H1 (cell line): ENCODE measurements at regions not wholly inside any gene's neighbourhood (a gene's known extent, or its start where the extent isn't known, plus 50 kb on each side); places are given as distances from the start of the nearest gene placed in this dataset.

ENCODE experiments used
- CTCF ChIA-PET: fragments of 300-600 bp; sonication (Branson Sonifier 250); formaldehyde crosslinking; loops from one replicate; lab custom pipeline; 2021; ENCODE audit not compliant: partially characterized antibody; lab: Charles Lee
- POLR2A ChIA-PET: fragments of 300-600 bp; sonication (Branson Sonifier 250); formaldehyde crosslinking; loops from one replicate; lab custom pipeline; 2021; ENCODE audit warnings: inconsistent platforms; ENCODE audit not compliant: partially characterized antibody; lab: Charles Lee
- DNase-seq, 2 experiments: peaks; one replicate each; pipeline versions ENCODE4 v3.0.0 to v3.0.0-alpha.2; 2010 to 2022; ENCODE audit warnings: low spot score in 2 of 2, low read depth in 1 of 2, mixed read lengths in 1 of 2
- FAIRE-seq: peaks from 2 replicates; lab custom pipeline; 2011; peaks lifted over from hg19 to GRCh38; lab: Jason Lieb, UNC
- H2AFZ ChIP-seq: 2 replicates; pipeline ENCODE4 v1.8.1; 2012; ENCODE audit warnings: low read length, inconsistent platforms
- H2AK5ac ChIP-seq: 2 replicates; pipeline ENCODE4 v1.6.1; 2013; ENCODE audit warnings: low read depth, low read length
- H2BK120ac ChIP-seq: replicated peaks from 2 replicates; pipeline ENCODE3; 2013; ENCODE audit warnings: low read depth, low read length, inconsistent platforms
- H2BK12ac ChIP-seq: 2 replicates; pipeline ENCODE4 v1.6.1; 2013; ENCODE audit warnings: low read depth, low read length
- H2BK15ac ChIP-seq: 2 replicates; pipeline ENCODE4 v1.6.1; 2013; ENCODE audit warnings: low read length
- H2BK20ac ChIP-seq: 2 replicates; pipeline ENCODE4 v1.6.1; 2013; ENCODE audit warnings: low read length
- H2BK5ac ChIP-seq: 2 replicates; pipeline ENCODE4 v1.6.1; 2013; ENCODE audit warnings: low read depth, low read length
- H3K14ac ChIP-seq: 2 replicates; pipeline ENCODE4 v1.6.1; 2013; ENCODE audit warnings: inconsistent platforms; ENCODE audit not compliant: insufficient read length
- H3K18ac ChIP-seq: 2 replicates; pipeline ENCODE4 v1.6.1; 2013; ENCODE audit warnings: low read length; ENCODE audit errors: extremely low read depth
- H3K23ac ChIP-seq: 2 replicates; pipeline ENCODE4 v1.6.1; 2013; ENCODE audit warnings: inconsistent platforms; ENCODE audit not compliant: insufficient read length
- H3K23me2 ChIP-seq: 2 replicates; pipeline ENCODE4 v1.6.1; 2013; ENCODE audit warnings: low read depth, low read length
- H3K27ac ChIP-seq: 2 replicates; pipeline ENCODE4 v1.6.1; 2011; ENCODE audit warnings: low read depth, low read length, inconsistent platforms
- H3K27me3 ChIP-seq, 4 experiments: replicated peaks in 1 of 4; 1 replicate in 1 of 4; 2 replicates in 3 of 4; pipeline versions ENCODE4 v1.6.1 to v1.8.1; 2011 to 2013; ENCODE audit warnings: low read length in 3 of 4, mild to moderate bottlenecking in 3 of 4, inconsistent platforms in 2 of 4, mixed read lengths in 2 of 4, moderate library complexity in 1 of 4; ENCODE audit not compliant: control insufficient read depth in 3 of 4, insufficient read depth in 3 of 4; ENCODE audit errors: extremely low read depth in 1 of 4
- H3K36me3 ChIP-seq, 4 experiments: 2 replicates each; pipeline versions ENCODE4 v1.6.1 to v1.8.1; 2011 to 2013; ENCODE audit warnings: mild to moderate bottlenecking in 4 of 4, low read length in 3 of 4, moderate library complexity in 2 of 4, control low read depth in 1 of 4, inconsistent platforms in 1 of 4; ENCODE audit not compliant: insufficient read depth in 4 of 4, control insufficient read depth in 2 of 4
- H3K4ac ChIP-seq: replicated peaks from 2 replicates; pipeline ENCODE3; 2013; ENCODE audit warnings: low read length, low read depth, mixed read lengths, inconsistent platforms; ENCODE audit not compliant: insufficient read length
- H3K4me1 ChIP-seq, 4 experiments: replicated peaks in 1 of 4; 1 replicate in 1 of 4; 2 replicates in 3 of 4; pipeline versions ENCODE4 v1.6.1 to v1.8.1; 2011 to 2013; ENCODE audit warnings: low read length in 3 of 4, inconsistent platforms in 2 of 4, mixed read lengths in 1 of 4; ENCODE audit not compliant: insufficient read depth in 4 of 4, control insufficient read depth in 3 of 4
- H3K4me2 ChIP-seq, 2 experiments: 2 replicates each; pipeline versions ENCODE4 v1.6.1 to v1.8.1; 2011 to 2013; ENCODE audit warnings: low read depth in 2 of 2, low read length in 2 of 2, control low read depth in 1 of 2, inconsistent platforms in 1 of 2, mild to moderate bottlenecking in 1 of 2; ENCODE audit not compliant: insufficient read depth in 1 of 2
- H3K4me3 ChIP-seq, 4 experiments: fragments of 200-600, 300-600 bp in 1 of 4; sonication (generic), shearing (Covaris generic), sonication (Bioruptor Twin) in 1 of 4; 2 replicates each; pipeline versions ENCODE4 v1.5.1 to v1.8.1; 2011 to 2016; ENCODE audit warnings: low read length in 4 of 4, low read depth in 3 of 4, control low read depth in 2 of 4, inconsistent platforms in 2 of 4, mild to moderate bottlenecking in 2 of 4, mixed read lengths in 1 of 4, moderate library complexity in 1 of 4; ENCODE audit not compliant: insufficient read depth in 2 of 4; ENCODE audit errors: extremely low read depth in 1 of 4
- H3K56ac ChIP-seq: replicated peaks from 2 replicates; pipeline ENCODE3; 2013; ENCODE audit warnings: low read depth, mild to moderate bottlenecking, mixed read lengths, low read length, inconsistent platforms; ENCODE audit not compliant: insufficient read length
- H3K79me1 ChIP-seq: 2 replicates; pipeline ENCODE4 v1.6.1; 2013; ENCODE audit warnings: low read depth, low read length, control low read depth
- H3K79me2 ChIP-seq, 2 experiments: 2 replicates each; pipeline versions ENCODE4 v1.6.1 to v1.8.1; 2012 to 2013; ENCODE audit warnings: low read length in 2 of 2, mild to moderate bottlenecking in 2 of 2, inconsistent platforms in 1 of 2; ENCODE audit not compliant: insufficient read depth in 2 of 2, control insufficient read depth in 1 of 2
- H3K9ac ChIP-seq, 4 experiments: replicated peaks in 1 of 4; 1 replicate in 1 of 4; 2 replicates in 3 of 4; pipeline versions ENCODE4 v1.6.1 to v1.8.1; 2011 to 2013; ENCODE audit warnings: low read depth in 3 of 4, low read length in 3 of 4, control low read depth in 2 of 4, mild to moderate bottlenecking in 2 of 4, moderate library complexity in 2 of 4, inconsistent platforms in 1 of 4; ENCODE audit errors: extremely low read depth in 1 of 4
- H3K9me3 ChIP-seq, 2 experiments: 2 replicates each; pipeline versions ENCODE4 v1.6.1 to v1.8.1; 2012 to 2013; ENCODE audit warnings: mild to moderate bottlenecking in 2 of 2, moderate library complexity in 2 of 2, control low read depth in 1 of 2, inconsistent platforms in 1 of 2, low read depth in 1 of 2, low read length in 1 of 2, mixed read lengths in 1 of 2; ENCODE audit not compliant: insufficient read depth in 2 of 2
- H4K20me1 ChIP-seq, 2 experiments: replicated peaks in 1 of 2; 2 replicates each; pipeline versions ENCODE3 to v1.8.1; 2011 to 2013; ENCODE audit warnings: inconsistent platforms in 2 of 2, low read length in 2 of 2, mild to moderate bottlenecking in 1 of 2; ENCODE audit not compliant: insufficient read depth in 2 of 2, control insufficient read depth in 1 of 2
- H4K5ac ChIP-seq: 2 replicates; pipeline ENCODE4 v1.6.1; 2013; ENCODE audit warnings: low read length, low read depth, mixed read lengths, inconsistent platforms; ENCODE audit not compliant: insufficient read length
- H4K8ac ChIP-seq: 2 replicates; pipeline ENCODE4 v1.8.0; 2013; ENCODE audit warnings: mild to moderate bottlenecking, moderate library complexity, low read length, inconsistent platforms; ENCODE audit not compliant: insufficient read depth; ENCODE audit errors: extremely low read depth
- H4K91ac ChIP-seq: replicated peaks from 2 replicates; pipeline ENCODE3; 2013; ENCODE audit warnings: low read length, mixed read lengths, inconsistent platforms; ENCODE audit not compliant: insufficient read length
- EZH2 ChIP-seq: fragments of 200-600 bp; sonication (generic); IDR thresholded peaks from 2 replicates; pipeline ENCODE4 v1.7.1; 2012; ENCODE audit warnings: low read depth, mild to moderate bottlenecking, moderate library complexity, low read length, inconsistent platforms; ENCODE audit not compliant: severe bottlenecking
- RAD21 ChIP-seq, 2 experiments: IDR thresholded peaks in 1 of 2; conservative IDR thresholded peaks in 1 of 2; 2 replicates each; pipeline ENCODE4 v1.6.1; 2011; ENCODE audit warnings: low read depth in 2 of 2, low read length in 2 of 2, improper control_type of control experiment in 1 of 2, inconsistent platforms in 1 of 2, mild to moderate bottlenecking in 1 of 2, moderate library complexity in 1 of 2
- SP4 ChIP-seq: IDR thresholded peaks from 2 replicates; pipeline ENCODE4 v1.6.1; 2012; ENCODE audit warnings: low read length, inconsistent platforms
- TAF1 ChIP-seq: IDR thresholded peaks from 2 replicates; pipeline ENCODE4 v1.6.1; 2011; ENCODE audit warnings: mild to moderate bottlenecking, low read depth, low read length
- WGBS, 2 experiments: shearing (Covaris generic) in 1 of 2; methylation state at CpG; one replicate each; pipeline versions ENCODE4 v1.1.6 to v1.1.7; 2013 to 2015; ENCODE audit warnings: low lambda C conversion rate in 2 of 2, mixed read lengths in 2 of 2, inconsistent platforms in 1 of 2, low coverage in 1 of 2, missing lambda C conversion rate in 1 of 2; ENCODE audit not compliant: insufficient replicate concordance in 2 of 2, insufficient coverage in 1 of 2, insufficient read length in 1 of 2; ENCODE audit errors: extremely low coverage in 1 of 2, missing lambda C conversion rate in 1 of 2; 5-methylcytosine and 5-hydroxymethylcytosine counted together

- ChIA-PET POLR2A (interaction anchor here (1.6 kb wide), 2 partner anchors 54 to 55 kb away, joined by 3 to 12 read pairs; partner anchors contain the start of gene ATF3), CTCF (interaction anchor here (0.6 to 1.4 kb wide), 7 partner anchors 9 to 1777 kb away, joined by 3 to 6 read pairs (median 3); no protein-coding TSS in a partner anchor)
- Histone ChIP-seq H3K9me3 (no peaks in the 10 kb centered on the region; a peak in 1 of 4 replicates), H3K23ac (no peak overlapping the region), H2BK5ac (no peak overlapping the region), H2BK120ac (no peak overlapping the region), H3K4me3 (no peak overlapping the region), H3K36me3 (no peaks in the 10 kb centered on the region), H3K27ac (no peak overlapping the region), H2AFZ (no peak overlapping the region), H2BK12ac (no peak overlapping the region), H4K20me1 (no peaks in the 10 kb centered on the region), H3K27me3 (peaks cover 0 to 13% (median 5%) of the 10 kb centered on the region in 4 experiments; a peak in 4 of 7 replicates), H3K18ac (no peak overlapping the region), H4K5ac (no peak overlapping the region), H3K4me1 (peaks cover 1 to 10% (median 4%) of the 10 kb centered on the region in 4 experiments; a peak in 6 of 7 replicates), H3K9ac (no peak overlapping the region), H3K4ac (no peak overlapping the region), H2AK5ac (no peak overlapping the region), H3K4me2 (no peak overlapping the region), H3K79me2 (no peaks in the 10 kb centered on the region), H3K56ac (no peak overlapping the region), H3K14ac (no peak overlapping the region), H4K91ac (no peak overlapping the region), H4K8ac (no peak overlapping the region), H3K79me1 (no peaks in the 10 kb centered on the region), H2BK20ac (no peak overlapping the region), H2BK15ac (no peak overlapping the region), H3K23me2 (peaks cover 5% of the 10 kb centered on the region; the same call in 1 of the 2 replicates)
- DNase-seq, result no peak
- FAIRE-seq, result no peak
- WGBS, 2 experiments, result 93% methylated on average over 2 of the region's 2 CpGs; no CpG with 5 or more reads in 1 of the 2 experiments
- TF ChIP-seq EZH2 (no peak), TAF1 (no peak), RAD21 (IDR thresholded peaks at IDR 0.05 in 1 of 2, conservative IDR thresholded peaks at IDR 0.05 in 1 of 2; ENCODE audit: low read depth in 2 of 2, low read length in 2 of 2) (no peak), SP4 (no peak)
Measured at GRCh38 chr1:212554401-212554800, 54.2 kb upstream of the ATF3 start.
